Choroid plexus epithelial cell (primary cell): ENCODE measurements at regions not wholly inside any gene's neighbourhood (a gene's known extent, or its start where the extent isn't known, plus 50 kb on each side); places are given as distances from the start of the nearest gene placed in this dataset.

Experiments
- DNase-seq: peaks from one replicate; pipeline ENCODE4 v3.0.0-alpha.2; 2010; ENCODE audit warnings: low read depth
- H3K4me3 ChIP-seq: 2 replicates; pipeline ENCODE4 v1.5.1; 2011; ENCODE audit warnings: low read depth, mild to moderate bottlenecking, control low read depth, low read length, moderate library complexity
- TF ChIP-seq, protein P1 (sequence below): conservative IDR thresholded peaks from 2 replicates; pipeline ENCODE4 v1.5.1; 2011; ENCODE audit warnings: low read depth, mild to moderate bottlenecking, control low read depth, inconsistent platforms, low read length, moderate library complexity

DNA sequence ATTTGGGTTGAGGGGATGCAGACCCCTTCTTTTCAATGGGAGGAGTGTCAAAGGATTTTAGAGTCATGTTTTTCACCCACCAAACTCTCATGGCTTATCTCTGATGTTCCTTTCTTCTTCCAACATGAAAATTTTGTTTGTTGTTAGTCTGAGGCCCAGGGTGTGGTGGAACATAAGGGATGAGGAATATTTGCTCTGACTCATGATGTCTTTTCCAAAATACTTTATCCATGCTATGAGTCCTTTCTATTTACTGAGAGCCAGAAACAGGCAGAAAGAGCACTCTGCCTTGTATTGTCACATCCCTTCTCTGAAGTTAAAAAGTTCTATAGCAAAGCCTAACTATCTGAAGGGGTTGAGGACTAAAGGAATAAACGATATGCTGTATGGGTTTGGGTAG lies 61.6 kb upstream of the GYPA start:
- no peak for DNase-seq

DNA sequence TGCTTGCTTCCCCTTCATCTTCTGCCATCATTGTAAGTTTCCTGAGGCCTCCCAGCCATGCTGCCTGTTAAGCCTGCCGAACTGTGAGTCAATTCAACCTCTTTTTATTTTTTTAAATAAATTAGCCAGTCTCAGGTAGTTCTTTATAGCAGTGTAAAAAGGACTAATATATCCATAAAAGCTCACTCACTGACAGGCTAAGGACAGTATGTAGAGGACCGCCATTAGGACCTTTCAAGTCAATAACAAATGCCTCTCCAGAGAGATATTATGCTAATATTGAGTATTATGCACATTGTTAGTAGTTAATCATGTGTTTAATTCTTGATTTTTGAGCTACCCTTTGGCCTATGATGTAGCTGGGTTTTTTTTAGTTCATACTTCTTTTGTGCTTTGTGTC lies 62.6 kb upstream of the GYPA start:
- no peak for DNase-seq
- TF ChIP-seq, protein P1, sequence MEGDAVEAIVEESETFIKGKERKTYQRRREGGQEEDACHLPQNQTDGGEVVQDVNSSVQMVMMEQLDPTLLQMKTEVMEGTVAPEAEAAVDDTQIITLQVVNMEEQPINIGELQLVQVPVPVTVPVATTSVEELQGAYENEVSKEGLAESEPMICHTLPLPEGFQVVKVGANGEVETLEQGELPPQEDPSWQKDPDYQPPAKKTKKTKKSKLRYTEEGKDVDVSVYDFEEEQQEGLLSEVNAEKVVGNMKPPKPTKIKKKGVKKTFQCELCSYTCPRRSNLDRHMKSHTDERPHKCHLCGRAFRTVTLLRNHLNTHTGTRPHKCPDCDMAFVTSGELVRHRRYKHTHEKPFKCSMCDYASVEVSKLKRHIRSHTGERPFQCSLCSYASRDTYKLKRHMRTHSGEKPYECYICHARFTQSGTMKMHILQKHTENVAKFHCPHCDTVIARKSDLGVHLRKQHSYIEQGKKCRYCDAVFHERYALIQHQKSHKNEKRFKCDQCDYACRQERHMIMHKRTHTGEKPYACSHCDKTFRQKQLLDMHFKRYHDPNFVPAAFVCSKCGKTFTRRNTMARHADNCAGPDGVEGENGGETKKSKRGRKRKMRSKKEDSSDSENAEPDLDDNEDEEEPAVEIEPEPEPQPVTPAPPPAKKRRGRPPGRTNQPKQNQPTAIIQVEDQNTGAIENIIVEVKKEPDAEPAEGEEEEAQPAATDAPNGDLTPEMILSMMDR = no peak
- H3K4me3 ChIP-seq = no peak overlapping the region

More for the DNA sequence above, 61.6 kb upstream of the GYPA start:
- TF ChIP-seq, protein P1 = no peak
- no peak overlapping the region for H3K4me3 ChIP-seq

GRCh38 chr4:144204431-144204830 lies 63.9 kb upstream of the GYPA start:
- H3K4me3 ChIP-seq = no peak overlapping the region
- no peak for DNase-seq
- TF ChIP-seq, protein P1 = no peak

GRCh38 chr4:144206711-144207110 lies 66.2 kb upstream of the GYPA start:
- no peak for DNase-seq
- TF ChIP-seq, protein P1 = no peak
- no peak overlapping the region for H3K4me3 ChIP-seq

GRCh38 chr4:144208074-144208473 lies 67.6 kb upstream of the GYPA start:
- H3K4me3 ChIP-seq = no peak overlapping the region
- TF ChIP-seq, protein P1 = no peak
- DNase-seq = no peak

DNA sequence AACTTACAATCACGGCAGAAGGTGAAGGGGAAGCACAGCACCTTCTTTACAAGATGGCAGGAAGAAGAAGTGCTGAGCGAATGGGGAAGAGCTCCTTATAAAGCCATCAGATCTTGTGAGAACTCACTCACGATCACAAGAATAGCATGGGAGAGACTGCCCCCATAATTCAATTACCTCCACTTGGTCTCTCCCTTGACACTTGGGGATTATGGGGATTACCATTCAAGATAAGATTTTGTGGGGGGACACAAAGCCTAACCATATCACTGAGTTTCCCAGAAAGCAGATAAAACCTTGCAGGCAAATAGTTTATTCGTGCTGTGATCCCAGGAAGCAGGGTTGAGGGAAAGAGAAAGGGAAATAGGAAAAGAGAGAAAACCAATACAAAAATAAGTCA lies 69.0 kb upstream of the GYPA start:
- TF ChIP-seq, protein P1 = no peak
- DNase-seq = no peak
- H3K4me3 ChIP-seq = no peak overlapping the region

DNA sequence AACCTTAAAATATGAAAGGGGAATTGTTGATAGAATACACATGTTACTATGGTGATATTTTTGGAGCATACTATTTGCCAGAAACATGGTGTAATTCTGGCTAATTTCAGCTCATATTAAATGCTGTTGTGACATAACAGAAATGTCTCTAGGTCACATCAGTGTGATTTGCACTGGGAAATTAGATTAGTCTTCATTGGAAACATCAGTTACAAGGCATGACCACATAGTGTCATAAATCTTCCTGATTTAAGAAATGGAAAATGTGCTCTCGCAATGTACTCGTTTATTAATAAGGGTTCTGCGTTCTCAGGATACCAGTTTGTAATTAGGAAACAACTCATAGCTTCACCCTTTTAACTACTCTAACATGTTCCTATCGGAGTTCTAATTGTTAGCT lies 72.9 kb upstream of the GYPA start:
- no peak for DNase-seq
- TF ChIP-seq, protein P1 = no peak

More for the DNA sequence above, 72.9 kb upstream of the GYPA start:
- H3K4me3 ChIP-seq = no peak overlapping the region
